Spleen (tissue), 7 donors: ENCODE measurements at regions not wholly inside any gene's neighbourhood (a gene's known extent, or its start where the extent isn't known, plus 50 kb on each side); places are given as distances from the start of the nearest gene placed in this dataset.

Experiments used
- POLR2AphosphoS5 ChIP-seq, 3 donors: sonication (generic); formaldehyde crosslinking; IDR thresholded peaks; one replicate each; pipeline ENCODE4 v1.5.1; 2017; ENCODE audit warnings: antibody characterized with exemption in 3 of 3
- TF ChIP-seq, protein P1 (sequence below), 11 experiments: fragments of 200-600 bp in 7 of 11; fragments of 450-650 bp in 4 of 11; sonication (generic) in 4 of 11; IDR thresholded peaks in 8 of 11; conservative IDR thresholded peaks in 3 of 11; 1 replicate in 7 of 11; 2 replicates in 4 of 11; pipeline versions ENCODE4 v1.4.0 to v1.8.0; 2016 to 2021; ENCODE audit warnings: antibody characterized with exemption in 11 of 11, inconsistent platforms in 4 of 11, mild to moderate bottlenecking in 1 of 11
- donor health status: DM: no; HTN: no; CAD: no; lungs with moderate emphysema.
- donor health status: DM: no; HTN: no; CAD: no.
- donor health status: DM: no; HTN: no; CAD: no.

DNA sequence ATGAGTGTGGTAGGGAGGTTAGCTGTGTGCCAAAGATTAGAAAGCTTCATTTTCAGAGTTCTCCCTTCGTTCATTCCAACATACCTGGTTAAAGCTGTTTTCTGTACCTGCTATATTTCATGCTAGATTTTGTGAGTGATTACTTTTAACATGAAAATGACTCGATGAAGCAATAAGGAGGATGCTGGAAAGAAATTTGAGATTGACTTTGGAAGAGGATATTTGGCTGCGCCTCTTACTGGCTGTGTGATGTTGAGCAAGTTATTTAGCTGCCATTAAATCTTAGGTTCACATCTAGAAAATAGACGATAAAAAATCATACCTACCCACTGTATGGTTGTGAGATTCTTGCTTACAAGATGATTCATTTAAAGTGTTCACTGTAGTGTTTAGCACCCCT lies 288.7 kb downstream of the ZIC4 start:
- TF ChIP-seq, protein P1, sequence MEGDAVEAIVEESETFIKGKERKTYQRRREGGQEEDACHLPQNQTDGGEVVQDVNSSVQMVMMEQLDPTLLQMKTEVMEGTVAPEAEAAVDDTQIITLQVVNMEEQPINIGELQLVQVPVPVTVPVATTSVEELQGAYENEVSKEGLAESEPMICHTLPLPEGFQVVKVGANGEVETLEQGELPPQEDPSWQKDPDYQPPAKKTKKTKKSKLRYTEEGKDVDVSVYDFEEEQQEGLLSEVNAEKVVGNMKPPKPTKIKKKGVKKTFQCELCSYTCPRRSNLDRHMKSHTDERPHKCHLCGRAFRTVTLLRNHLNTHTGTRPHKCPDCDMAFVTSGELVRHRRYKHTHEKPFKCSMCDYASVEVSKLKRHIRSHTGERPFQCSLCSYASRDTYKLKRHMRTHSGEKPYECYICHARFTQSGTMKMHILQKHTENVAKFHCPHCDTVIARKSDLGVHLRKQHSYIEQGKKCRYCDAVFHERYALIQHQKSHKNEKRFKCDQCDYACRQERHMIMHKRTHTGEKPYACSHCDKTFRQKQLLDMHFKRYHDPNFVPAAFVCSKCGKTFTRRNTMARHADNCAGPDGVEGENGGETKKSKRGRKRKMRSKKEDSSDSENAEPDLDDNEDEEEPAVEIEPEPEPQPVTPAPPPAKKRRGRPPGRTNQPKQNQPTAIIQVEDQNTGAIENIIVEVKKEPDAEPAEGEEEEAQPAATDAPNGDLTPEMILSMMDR (IDR thresholded peaks at IDR 0.05 in 8 of 11, conservative IDR thresholded peaks at IDR 0.05 in 3 of 11), result no peak
- no peak for TF ChIP-seq POLR2AphosphoS5 (IDR thresholded peaks at IDR 0.05)
